ENCODE measurements at regions not wholly inside any gene's neighbourhood (a gene's known extent, or its start where the extent isn't known, plus 50 kb on each side); places are given as distances from the start of the nearest gene placed in this dataset.

DNA sequence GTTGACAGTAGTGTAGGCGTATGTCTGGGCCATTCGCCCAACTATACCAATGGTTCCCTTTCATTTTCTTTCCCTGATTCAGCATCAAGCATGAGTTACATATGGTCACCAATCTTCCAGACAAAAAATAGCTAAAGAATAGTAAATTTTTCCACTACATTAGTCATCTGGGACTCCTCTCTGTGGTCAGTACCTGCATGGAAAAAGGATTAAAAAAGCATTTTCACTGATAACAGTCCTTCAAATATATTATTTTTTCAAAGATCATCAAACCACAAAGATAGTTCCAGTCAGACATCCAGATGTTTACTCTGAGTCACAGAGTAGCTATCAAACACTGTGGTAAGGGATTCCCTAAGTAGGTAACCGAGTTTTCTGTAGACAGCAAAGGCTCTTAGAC is 302.6 kb upstream of the SEMA3D start:
- peak; percentile 91 for DNase-seq (ENCODE audit: low read depth)
- TF ChIP-seq, protein P1, sequence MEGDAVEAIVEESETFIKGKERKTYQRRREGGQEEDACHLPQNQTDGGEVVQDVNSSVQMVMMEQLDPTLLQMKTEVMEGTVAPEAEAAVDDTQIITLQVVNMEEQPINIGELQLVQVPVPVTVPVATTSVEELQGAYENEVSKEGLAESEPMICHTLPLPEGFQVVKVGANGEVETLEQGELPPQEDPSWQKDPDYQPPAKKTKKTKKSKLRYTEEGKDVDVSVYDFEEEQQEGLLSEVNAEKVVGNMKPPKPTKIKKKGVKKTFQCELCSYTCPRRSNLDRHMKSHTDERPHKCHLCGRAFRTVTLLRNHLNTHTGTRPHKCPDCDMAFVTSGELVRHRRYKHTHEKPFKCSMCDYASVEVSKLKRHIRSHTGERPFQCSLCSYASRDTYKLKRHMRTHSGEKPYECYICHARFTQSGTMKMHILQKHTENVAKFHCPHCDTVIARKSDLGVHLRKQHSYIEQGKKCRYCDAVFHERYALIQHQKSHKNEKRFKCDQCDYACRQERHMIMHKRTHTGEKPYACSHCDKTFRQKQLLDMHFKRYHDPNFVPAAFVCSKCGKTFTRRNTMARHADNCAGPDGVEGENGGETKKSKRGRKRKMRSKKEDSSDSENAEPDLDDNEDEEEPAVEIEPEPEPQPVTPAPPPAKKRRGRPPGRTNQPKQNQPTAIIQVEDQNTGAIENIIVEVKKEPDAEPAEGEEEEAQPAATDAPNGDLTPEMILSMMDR (IDR thresholded peaks at IDR 0.05; ENCODE audit: control insufficient read depth, insufficient read depth, low read depth, low read length, missing control alignments): no peak
- H3K4me3 ChIP-seq (ENCODE audit: control insufficient read depth, low read depth, low read length): no peak overlapping the region

DNA sequence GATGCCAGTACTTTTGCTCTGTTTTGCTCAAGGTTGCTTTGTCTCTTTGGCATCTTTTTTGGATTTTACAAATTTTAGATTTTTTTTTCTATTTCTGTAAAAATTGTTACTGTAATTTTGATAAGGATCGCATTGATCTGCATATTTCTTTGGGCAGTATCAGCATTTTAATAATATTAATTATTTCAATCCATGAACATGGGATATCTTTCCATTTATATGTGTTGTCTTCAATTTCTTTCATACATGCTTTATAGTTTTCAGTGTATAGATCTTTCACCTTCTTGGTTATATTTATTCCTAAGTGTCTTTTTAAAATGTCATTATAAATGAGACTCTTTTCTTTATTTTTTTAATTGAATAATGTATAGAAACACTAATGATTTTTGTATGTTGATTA is 301.6 kb upstream of the SEMA3D start:
- H3K4me3 ChIP-seq (ENCODE audit: control insufficient read depth, low read depth, low read length): no peak overlapping the region
- TF ChIP-seq, protein P1 (IDR thresholded peaks at IDR 0.05; ENCODE audit: control insufficient read depth, insufficient read depth, low read depth, low read length, missing control alignments): no peak
- no peak for DNase-seq (ENCODE audit: low read depth)

GRCh38 chr7:85483177-85483576 is 296.3 kb upstream of the SEMA3D start:
- TF ChIP-seq, protein P1 (IDR thresholded peaks at IDR 0.05; ENCODE audit: control insufficient read depth, insufficient read depth, low read depth, low read length, missing control alignments): no peak
- DNase-seq (ENCODE audit: low read depth): peak; percentile 72
- no peak overlapping the region for H3K4me3 ChIP-seq (ENCODE audit: control insufficient read depth, low read depth, low read length)

GRCh38 chr7:85480666-85481065 is 293.8 kb upstream of the SEMA3D start:
- no peak for DNase-seq (ENCODE audit: low read depth)
- H3K4me3 ChIP-seq (ENCODE audit: control insufficient read depth, low read depth, low read length): no peak overlapping the region
- TF ChIP-seq, protein P1 (IDR thresholded peaks at IDR 0.05; ENCODE audit: control insufficient read depth, insufficient read depth, low read depth, low read length, missing control alignments): no peak

DNA sequence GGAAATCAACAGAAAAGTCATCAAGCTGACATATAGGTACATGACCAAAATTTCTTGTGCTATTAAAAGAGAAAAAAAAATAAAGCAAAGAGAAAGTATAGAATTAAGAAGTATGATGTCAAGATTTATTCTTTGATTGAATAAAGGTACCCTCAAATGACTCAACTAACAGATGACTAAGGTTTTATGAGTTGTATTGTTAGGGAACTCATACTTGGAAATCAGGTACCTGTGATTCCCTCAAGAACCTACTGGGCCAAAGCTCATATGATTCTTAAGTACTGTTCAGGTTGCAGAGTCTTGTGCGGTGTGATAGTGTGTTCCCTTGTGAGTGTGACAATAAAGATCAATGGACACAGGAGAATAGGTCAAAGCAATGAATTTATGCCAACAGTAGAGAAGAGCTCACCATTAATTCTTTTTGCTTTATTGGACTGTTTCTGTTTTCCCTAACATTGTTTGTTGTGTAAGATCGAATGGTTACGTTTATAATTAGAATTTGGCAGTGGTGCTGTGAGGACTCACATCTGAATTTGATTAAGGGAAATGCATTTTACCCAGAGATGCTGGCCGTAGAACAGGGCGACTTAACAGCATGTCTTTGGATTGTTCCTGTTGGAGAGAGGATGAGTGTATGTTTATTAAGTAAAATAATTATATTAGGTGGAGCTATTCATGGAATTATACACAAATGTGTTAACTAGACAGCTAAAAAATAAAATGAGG is 293.2 kb upstream of the SEMA3D start:
- no peak overlapping the region for H3K4me3 ChIP-seq (ENCODE audit: control insufficient read depth, low read depth, low read length)
- peak; percentile 53 for DNase-seq (ENCODE audit: low read depth)
- TF ChIP-seq, protein P1 (IDR thresholded peaks at IDR 0.05; ENCODE audit: control insufficient read depth, insufficient read depth, low read depth, low read length, missing control alignments): no peak

DNA sequence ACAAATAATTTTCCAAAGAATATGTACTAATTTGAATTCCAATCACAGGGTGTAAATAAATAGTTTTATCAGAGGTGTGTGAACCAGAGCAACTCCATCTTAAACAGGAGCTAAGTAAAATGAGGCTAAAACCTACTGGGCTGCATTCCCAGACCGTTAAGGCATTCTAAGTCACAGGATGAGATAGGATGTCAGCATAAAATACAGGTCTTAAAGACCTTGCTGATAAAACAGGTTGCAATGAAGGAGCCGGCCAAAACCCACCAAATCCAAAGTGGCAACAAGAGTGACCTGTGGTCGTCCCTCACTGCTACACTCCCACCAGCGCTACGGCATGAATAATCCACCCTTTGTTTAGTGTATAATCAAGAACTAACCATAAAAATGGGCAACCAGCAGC is 291.7 kb upstream of the SEMA3D start:
- TF ChIP-seq, protein P1 (IDR thresholded peaks at IDR 0.05; ENCODE audit: control insufficient read depth, insufficient read depth, low read depth, low read length, missing control alignments): no peak
- no peak for DNase-seq (ENCODE audit: low read depth)
- no peak overlapping the region for H3K4me3 ChIP-seq (ENCODE audit: control insufficient read depth, low read depth, low read length)
